ENCODE measurements at regions not wholly inside any gene's neighbourhood (a gene's known extent, or its start where the extent isn't known, plus 50 kb on each side); places are given as distances from the start of the nearest gene placed in this dataset.

DNA sequence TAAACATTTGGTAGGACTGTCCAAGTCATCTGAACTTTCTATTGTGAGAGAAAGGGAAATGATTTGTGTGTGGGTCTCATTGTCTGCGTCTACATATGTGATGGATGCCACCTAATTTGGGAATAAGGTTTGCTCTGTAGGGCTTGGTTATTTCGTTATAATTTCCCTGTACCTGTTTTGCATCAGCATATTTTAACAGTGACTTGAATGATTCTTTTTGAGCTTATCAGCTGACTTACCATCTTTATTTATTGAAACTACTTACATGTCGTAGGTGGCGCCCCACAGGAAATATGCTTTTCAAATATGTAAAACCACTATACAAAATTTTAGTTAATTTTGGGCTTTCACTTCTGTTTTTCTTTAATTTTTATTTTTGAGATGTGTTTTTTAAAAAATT, 56.5 kb upstream of the BCAT1 start:
- TF ChIP-seq, protein P1, sequence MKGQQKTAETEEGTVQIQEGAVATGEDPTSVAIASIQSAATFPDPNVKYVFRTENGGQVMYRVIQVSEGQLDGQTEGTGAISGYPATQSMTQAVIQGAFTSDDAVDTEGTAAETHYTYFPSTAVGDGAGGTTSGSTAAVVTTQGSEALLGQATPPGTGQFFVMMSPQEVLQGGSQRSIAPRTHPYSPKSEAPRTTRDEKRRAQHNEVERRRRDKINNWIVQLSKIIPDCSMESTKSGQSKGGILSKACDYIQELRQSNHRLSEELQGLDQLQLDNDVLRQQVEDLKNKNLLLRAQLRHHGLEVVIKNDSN (CRISPR knock-in tag; IDR thresholded peaks at IDR 0.05) = no peak
- TF ChIP-seq, protein P2, sequence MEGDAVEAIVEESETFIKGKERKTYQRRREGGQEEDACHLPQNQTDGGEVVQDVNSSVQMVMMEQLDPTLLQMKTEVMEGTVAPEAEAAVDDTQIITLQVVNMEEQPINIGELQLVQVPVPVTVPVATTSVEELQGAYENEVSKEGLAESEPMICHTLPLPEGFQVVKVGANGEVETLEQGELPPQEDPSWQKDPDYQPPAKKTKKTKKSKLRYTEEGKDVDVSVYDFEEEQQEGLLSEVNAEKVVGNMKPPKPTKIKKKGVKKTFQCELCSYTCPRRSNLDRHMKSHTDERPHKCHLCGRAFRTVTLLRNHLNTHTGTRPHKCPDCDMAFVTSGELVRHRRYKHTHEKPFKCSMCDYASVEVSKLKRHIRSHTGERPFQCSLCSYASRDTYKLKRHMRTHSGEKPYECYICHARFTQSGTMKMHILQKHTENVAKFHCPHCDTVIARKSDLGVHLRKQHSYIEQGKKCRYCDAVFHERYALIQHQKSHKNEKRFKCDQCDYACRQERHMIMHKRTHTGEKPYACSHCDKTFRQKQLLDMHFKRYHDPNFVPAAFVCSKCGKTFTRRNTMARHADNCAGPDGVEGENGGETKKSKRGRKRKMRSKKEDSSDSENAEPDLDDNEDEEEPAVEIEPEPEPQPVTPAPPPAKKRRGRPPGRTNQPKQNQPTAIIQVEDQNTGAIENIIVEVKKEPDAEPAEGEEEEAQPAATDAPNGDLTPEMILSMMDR (IDR thresholded peaks at IDR 0.05) = no peak
- TF ChIP-seq, protein P3, sequence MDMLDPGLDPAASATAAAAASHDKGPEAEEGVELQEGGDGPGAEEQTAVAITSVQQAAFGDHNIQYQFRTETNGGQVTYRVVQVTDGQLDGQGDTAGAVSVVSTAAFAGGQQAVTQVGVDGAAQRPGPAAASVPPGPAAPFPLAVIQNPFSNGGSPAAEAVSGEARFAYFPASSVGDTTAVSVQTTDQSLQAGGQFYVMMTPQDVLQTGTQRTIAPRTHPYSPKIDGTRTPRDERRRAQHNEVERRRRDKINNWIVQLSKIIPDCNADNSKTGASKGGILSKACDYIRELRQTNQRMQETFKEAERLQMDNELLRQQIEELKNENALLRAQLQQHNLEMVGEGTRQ (CRISPR knock-in tag; IDR thresholded peaks at IDR 0.05) = no peak
- TF ChIP-seq ATF1 (CRISPR knock-in tag; IDR thresholded peaks at IDR 0.05) (no peak), CREB1 (CRISPR knock-in tag; IDR thresholded peaks at IDR 0.05) (no peak), ZNF232 (CRISPR knock-in tag; IDR thresholded peaks at IDR 0.05) (no peak), FOXK1 (CRISPR knock-in tag; IDR thresholded peaks at IDR 0.05) (no peak), ZNF317 (CRISPR knock-in tag; IDR thresholded peaks at IDR 0.05; ENCODE audit: borderline replicate concordance, low read depth) (no peak)
- TF ChIP-seq, protein P4, sequence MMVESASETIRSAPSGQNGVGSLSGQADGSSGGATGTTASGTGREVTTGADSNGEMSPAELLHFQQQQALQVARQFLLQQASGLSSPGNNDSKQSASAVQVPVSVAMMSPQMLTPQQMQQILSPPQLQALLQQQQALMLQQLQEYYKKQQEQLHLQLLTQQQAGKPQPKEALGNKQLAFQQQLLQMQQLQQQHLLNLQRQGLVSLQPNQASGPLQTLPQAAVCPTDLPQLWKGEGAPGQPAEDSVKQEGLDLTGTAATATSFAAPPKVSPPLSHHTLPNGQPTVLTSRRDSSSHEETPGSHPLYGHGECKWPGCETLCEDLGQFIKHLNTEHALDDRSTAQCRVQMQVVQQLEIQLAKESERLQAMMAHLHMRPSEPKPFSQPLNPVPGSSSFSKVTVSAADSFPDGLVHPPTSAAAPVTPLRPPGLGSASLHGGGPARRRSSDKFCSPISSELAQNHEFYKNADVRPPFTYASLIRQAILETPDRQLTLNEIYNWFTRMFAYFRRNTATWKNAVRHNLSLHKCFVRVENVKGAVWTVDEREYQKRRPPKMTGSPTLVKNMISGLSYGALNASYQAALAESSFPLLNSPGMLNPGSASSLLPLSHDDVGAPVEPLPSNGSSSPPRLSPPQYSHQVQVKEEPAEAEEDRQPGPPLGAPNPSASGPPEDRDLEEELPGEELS (CRISPR knock-in tag; IDR thresholded peaks at IDR 0.05) = no peak
- TF ChIP-seq, protein P5, sequence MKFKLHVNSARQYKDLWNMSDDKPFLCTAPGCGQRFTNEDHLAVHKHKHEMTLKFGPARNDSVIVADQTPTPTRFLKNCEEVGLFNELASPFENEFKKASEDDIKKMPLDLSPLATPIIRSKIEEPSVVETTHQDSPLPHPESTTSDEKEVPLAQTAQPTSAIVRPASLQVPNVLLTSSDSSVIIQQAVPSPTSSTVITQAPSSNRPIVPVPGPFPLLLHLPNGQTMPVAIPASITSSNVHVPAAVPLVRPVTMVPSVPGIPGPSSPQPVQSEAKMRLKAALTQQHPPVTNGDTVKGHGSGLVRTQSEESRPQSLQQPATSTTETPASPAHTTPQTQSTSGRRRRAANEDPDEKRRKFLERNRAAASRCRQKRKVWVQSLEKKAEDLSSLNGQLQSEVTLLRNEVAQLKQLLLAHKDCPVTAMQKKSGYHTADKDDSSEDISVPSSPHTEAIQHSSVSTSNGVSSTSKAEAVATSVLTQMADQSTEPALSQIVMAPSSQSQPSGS (CRISPR knock-in tag; IDR thresholded peaks at IDR 0.05; ENCODE audit: borderline replicate concordance, low read depth) = no peak
- TF ChIP-seq, protein P6, sequence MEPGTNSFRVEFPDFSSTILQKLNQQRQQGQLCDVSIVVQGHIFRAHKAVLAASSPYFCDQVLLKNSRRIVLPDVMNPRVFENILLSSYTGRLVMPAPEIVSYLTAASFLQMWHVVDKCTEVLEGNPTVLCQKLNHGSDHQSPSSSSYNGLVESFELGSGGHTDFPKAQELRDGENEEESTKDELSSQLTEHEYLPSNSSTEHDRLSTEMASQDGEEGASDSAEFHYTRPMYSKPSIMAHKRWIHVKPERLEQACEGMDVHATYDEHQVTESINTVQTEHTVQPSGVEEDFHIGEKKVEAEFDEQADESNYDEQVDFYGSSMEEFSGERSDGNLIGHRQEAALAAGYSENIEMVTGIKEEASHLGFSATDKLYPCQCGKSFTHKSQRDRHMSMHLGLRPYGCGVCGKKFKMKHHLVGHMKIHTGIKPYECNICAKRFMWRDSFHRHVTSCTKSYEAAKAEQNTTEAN (CRISPR knock-in tag; IDR thresholded peaks at IDR 0.05) = no peak
- TF ChIP-seq, protein P7, sequence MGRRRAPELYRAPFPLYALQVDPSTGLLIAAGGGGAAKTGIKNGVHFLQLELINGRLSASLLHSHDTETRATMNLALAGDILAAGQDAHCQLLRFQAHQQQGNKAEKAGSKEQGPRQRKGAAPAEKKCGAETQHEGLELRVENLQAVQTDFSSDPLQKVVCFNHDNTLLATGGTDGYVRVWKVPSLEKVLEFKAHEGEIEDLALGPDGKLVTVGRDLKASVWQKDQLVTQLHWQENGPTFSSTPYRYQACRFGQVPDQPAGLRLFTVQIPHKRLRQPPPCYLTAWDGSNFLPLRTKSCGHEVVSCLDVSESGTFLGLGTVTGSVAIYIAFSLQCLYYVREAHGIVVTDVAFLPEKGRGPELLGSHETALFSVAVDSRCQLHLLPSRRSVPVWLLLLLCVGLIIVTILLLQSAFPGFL (CRISPR knock-in tag; IDR thresholded peaks at IDR 0.05; ENCODE audit: borderline replicate concordance) = no peak
- TF ChIP-seq, protein P8, sequence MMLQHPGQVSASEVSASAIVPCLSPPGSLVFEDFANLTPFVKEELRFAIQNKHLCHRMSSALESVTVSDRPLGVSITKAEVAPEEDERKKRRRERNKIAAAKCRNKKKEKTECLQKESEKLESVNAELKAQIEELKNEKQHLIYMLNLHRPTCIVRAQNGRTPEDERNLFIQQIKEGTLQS (CRISPR knock-in tag; conservative IDR thresholded peaks at IDR 0.05) = no peak
